ENCODE measurements at regions not wholly inside any gene's neighbourhood (a gene's known extent, or its start where the extent isn't known, plus 50 kb on each side); places are given as distances from the start of the nearest gene placed in this dataset.

DNA sequence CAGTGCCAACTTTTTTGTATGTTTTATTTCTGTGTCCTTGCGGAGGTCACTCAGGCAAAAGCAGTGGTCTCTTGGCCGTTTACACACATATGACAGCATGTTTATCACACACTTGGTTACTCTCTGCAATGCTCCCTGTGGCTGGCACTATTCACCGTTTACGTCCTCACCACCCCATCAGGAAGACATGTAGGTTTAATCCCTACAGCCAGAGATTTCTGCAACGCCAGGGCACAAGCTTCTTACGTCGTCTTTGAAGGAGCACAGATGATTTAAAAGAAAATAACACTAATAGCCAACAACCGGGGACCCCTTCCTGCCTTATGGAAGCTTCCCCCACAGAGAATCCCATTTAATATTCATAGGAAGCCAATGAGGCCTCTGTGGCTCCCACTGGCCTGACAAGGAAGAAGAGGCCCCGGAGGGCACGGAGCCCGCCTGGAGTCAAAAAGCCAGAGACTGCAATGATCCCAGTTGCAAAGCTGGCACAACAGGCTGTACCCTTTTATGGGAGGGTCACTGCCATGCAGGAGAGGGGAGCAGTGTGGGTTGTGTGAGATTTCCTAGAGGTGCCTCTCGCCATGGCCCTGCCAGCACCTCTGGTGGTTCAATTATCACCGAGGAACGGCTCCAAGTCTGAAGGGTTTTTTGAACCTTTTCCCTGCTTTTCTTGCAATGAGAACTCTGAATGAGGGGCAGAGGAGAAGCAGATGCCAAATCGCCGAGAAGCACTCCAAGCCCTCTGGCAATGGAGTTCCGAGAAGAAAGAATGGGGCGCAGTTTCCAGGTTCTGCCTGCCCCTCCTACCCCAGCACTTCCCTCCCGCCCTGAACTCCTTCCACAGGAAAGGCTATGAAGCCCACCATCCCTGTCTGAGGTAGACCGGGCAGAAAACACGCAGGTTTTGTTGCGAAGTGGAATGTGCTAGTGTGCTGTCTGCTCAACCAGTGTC is 96.2 kb downstream of the THBS2 start:
- TF ChIP-seq CTCF (IDR thresholded peaks at IDR 0.05; ENCODE audit: low read depth, low read length, missing control alignments) = no peak
- DNase-seq (ENCODE audit: low read depth) = no peak
- no peak overlapping the region for H3K4me3 ChIP-seq (ENCODE audit: low read depth, low read length)

GRCh38 chr6:169156793-169157147 is 96.9 kb downstream of the THBS2 start:
- H3K4me3 ChIP-seq (ENCODE audit: low read depth, low read length) = no peak overlapping the region
- DNase-seq (ENCODE audit: low read depth) = no peak
- TF ChIP-seq CTCF (IDR thresholded peaks at IDR 0.05; ENCODE audit: low read depth, low read length, missing control alignments) = no peak

- H3K4me3 ChIP-seq (ENCODE audit: low read depth, low read length) = no peak overlapping the region
- DNase-seq (ENCODE audit: low read depth) = no peak
Observed at GRCh38 chr6:169156108-169156792, 97.4 kb downstream of the THBS2 start.

GRCh38 chr6:169155481-169155880 is 98.2 kb downstream of the THBS2 start:
- H3K4me3 ChIP-seq (ENCODE audit: low read depth, low read length) = no peak overlapping the region
- no peak for DNase-seq (ENCODE audit: low read depth)
- no peak for TF ChIP-seq CTCF (IDR thresholded peaks at IDR 0.05; ENCODE audit: low read depth, low read length, missing control alignments)

More at GRCh38 chr6:169156108-169156792, 97.4 kb downstream of the THBS2 start:
- no peak for TF ChIP-seq CTCF (IDR thresholded peaks at IDR 0.05; ENCODE audit: low read depth, low read length, missing control alignments)

DNA sequence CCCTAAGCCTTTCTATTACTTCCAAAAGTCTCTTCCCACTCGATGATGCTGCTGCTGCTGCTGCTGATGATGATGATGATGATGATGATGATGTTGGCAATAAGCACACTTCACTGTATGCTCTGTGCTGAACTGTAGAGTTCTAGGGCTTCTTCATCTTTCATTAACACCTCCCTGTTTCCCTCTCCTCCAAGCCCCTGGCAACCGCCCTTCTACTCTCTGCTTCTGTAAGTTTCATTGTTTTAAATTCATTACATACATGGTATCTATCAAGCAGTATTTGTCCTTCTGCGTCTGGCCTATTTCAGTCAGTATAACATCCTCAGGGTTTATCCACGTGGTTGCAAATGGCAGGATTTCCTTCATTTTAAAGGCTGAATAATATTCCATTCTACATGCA is 100.2 kb downstream of the THBS2 start:
- no peak overlapping the region for H3K4me3 ChIP-seq (ENCODE audit: low read depth, low read length)
- no peak for TF ChIP-seq CTCF (IDR thresholded peaks at IDR 0.05; ENCODE audit: low read depth, low read length, missing control alignments)
- no peak for DNase-seq (ENCODE audit: low read depth)

DNA sequence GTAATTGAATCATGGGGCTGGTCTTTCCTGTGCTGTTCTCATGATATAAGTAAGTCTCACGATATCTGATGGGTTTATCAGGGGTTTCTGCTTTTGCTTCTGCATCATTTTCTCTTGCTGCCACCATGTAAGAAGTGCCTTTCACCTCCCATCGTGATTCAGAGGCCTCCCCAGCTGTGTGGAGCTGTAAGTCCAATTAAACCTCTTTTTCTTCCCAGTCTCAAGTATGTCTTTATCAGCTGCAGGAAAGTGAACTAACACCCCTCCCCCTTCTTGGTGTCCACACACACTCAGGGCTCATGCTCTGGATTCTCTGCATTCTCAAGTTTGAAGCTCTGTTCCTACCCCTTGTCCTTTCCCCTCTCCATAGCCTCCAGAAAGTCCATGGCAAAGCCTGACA is 107.1 kb downstream of the THBS2 start:
- H3K4me3 ChIP-seq (ENCODE audit: low read depth, low read length) = no peak overlapping the region
- TF ChIP-seq CTCF (IDR thresholded peaks at IDR 0.05; ENCODE audit: low read depth, low read length, missing control alignments) = no peak
- no peak for DNase-seq (ENCODE audit: low read depth)
